ENCODE measurements at regions not wholly inside any gene's neighbourhood (a gene's known extent, or its start where the extent isn't known, plus 50 kb on each side); places are given as distances from the start of the nearest gene placed in this dataset.

- TF ChIP-seq CTCF (IDR thresholded peaks at IDR 0.05; ENCODE audit: poor library complexity, severe bottlenecking) (no peak), TAF1 (IDR thresholded peaks at IDR 0.05; ENCODE audit: low read depth) (no peak), MXI1 (conservative IDR thresholded peaks at IDR 0.05; ENCODE audit: poor library complexity, severe bottlenecking) (no peak), POLR2AphosphoS5 (IDR thresholded peaks at IDR 0.05) (no peak), REST (IDR thresholded peaks at IDR 0.05; ENCODE audit: borderline replicate concordance) (no peak), EP300 (conservative IDR thresholded peaks at IDR 0.05; ENCODE audit: poor library complexity, severe bottlenecking) (no peak), EZH2 (IDR thresholded peaks at IDR 0.05; ENCODE audit: borderline replicate concordance, insufficient read depth, low read length, poor library complexity, severe bottlenecking) (no peak), RAD21 (conservative IDR thresholded peaks at IDR 0.05) (no peak)
Observed at GRCh38 chr6:14645221-14645620, 527.6 kb downstream of the CD83 start.
